Nucleus accumbens (tissue), 56 donors: ENCODE measurements at regions not wholly inside any gene's neighbourhood (a gene's known extent, or its start where the extent isn't known, plus 50 kb on each side); places are given as distances from the start of the nearest gene placed in this dataset.

ENCODE experiments used
- DNase-seq, 56 donors: peaks; one replicate each; lab custom pipeline; 2025; lab: John Stamatoyannopoulos, UW

- no peak for DNase-seq
Observed at GRCh38 chr9:19614294-19614693, 174.5 kb downstream of the SLC24A2 start.

- no peak for DNase-seq
Observed at GRCh38 chr9:19600538-19600937, 188.3 kb downstream of the SLC24A2 start.

DNA sequence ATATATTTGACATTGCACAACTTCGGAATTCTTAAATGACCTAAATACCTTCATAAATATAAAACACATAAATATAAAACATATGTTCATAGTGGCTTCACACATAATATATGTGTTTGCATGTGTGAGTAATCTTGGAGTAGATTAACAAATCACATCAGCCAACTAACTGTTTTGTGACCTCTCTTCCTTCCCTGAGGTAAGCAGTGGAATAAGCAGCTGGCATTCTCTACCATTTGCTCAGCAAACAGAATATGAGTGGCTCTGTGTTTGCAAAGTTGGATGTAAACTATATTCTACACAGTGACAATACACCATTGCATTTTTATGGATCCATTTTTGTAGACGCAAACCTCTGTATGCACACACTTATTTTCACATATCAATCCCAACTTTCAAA is 189.9 kb downstream of the ACER2 start:
- no peak for DNase-seq

GRCh38 chr9:19597176-19597575 is 188.4 kb downstream of the ACER2 start:
- DNase-seq = no peak

DNA sequence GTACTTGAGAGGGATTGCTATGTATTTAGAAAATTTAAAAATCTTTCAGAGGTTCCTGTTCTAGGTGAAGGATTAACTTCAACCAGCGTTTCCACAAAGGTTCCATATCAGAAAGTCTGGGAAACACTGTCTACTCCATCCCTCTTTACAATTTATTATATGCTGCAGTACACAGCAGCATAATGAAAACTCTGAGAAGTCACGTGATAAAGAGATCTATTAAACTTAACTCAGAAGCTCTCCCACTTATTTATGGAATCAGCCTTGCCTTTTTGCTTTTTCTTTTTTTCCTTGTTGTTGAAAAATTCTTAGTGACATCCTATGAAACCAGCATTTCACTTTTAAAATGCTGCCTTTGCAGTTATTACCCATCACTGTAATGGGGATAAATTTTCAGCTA is 186.2 kb downstream of the ACER2 start:
- no peak for DNase-seq

- no peak for DNase-seq
Observed at GRCh38 chr9:19587678-19588077, 178.9 kb downstream of the ACER2 start.

- DNase-seq = no peak
Observed at GRCh38 chr9:19583890-19584289, 175.1 kb downstream of the ACER2 start.

GRCh38 chr9:19577411-19577810 is 168.6 kb downstream of the ACER2 start:
- no peak for DNase-seq

DNA sequence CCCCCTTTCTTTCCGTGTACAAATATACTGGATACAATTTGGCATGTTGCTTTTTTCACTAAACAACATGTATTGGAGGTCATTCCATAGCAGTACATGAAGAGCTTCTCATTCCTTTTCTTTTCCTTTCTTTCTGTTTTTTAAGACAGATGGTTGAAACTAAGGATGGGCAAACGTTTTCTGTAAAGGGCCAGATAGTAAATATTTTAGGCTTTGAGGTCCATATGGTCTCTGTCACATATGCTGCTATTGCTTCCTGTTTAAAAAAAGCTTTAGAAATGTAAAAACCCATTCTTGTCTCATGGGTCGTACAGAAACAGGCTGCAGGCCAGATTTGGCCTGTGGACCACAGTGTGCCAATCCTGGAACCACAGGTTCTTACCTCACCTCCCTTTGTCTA is 160.1 kb downstream of the ACER2 start:
- no peak for DNase-seq

GRCh38 chr9:19564396-19565061 is 155.7 kb downstream of the ACER2 start:
- peak in 5 of 56 donors; percentile 1 to 43 (median 21) for DNase-seq

GRCh38 chr9:19555214-19555613 is 146.4 kb downstream of the ACER2 start:
- no peak for DNase-seq

DNA sequence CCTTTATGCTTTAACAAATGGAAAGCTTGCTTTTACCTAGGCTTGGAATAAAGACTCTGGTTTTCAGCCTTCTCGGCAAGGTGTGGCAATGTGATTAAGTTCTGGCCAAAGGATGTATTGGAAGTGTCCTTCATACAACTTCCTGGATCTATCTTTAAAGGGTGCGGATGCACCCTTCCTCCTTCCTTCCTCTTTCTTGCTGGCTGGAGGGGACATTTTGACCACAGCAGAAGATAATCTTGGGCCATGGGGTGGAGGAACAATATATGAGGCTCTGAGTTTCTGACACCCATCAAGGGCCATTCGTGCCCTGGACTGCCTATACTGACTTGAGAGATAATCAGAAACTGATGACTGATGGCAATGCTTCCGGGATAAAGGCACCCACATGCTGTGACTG is 145.7 kb downstream of the ACER2 start:
- DNase-seq = peak in 2 of 56 donors; percentile 4 to 7

GRCh38 chr9:19553441-19553840 is 144.6 kb downstream of the ACER2 start:
- peak in 1 of 56 donors; percentile 3 for DNase-seq

DNA sequence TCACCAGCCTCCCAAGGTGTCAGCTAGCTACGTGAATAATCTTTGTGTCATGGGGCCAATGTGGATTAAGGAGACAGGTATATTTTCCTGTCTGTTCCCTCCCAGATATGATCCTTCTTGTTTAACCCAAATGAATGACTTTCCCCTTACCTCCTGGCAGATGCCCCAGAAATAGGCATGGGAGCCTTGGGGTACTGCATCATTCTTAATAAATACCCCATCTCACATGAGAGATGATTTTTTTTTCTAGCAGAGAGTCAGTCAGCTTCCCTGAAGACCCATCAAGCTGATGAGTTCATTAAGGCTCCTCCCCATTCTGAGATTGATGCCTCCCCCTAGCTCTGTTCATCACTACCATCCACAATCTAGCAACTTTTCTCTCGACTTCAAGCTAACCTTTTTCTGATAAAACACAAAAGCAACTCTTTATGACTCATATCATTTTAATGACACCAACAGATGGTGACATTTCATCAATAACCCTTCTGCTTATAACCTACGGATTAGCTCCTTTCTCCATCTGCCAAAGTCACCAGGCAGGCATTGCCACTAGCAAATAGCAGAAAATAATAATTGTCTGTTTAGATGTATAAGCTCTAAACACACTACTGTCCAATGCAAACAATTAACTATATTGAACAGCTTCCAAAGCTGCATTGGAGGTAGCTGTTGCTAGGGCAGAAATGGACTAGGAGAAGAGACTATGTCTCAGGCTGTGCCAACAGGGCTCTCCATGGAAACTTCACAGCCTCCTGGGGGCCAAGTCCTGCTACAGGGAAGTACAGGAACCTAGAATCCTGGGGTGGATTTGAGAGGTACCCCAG is 143.7 kb downstream of the ACER2 start:
- DNase-seq = peak in 1 of 56 donors; percentile 3

GRCh38 chr9:19551124-19551929 is 142.5 kb downstream of the ACER2 start:
- peak in 3 of 56 donors; percentile 16 to 20 (median 19) for DNase-seq

DNA sequence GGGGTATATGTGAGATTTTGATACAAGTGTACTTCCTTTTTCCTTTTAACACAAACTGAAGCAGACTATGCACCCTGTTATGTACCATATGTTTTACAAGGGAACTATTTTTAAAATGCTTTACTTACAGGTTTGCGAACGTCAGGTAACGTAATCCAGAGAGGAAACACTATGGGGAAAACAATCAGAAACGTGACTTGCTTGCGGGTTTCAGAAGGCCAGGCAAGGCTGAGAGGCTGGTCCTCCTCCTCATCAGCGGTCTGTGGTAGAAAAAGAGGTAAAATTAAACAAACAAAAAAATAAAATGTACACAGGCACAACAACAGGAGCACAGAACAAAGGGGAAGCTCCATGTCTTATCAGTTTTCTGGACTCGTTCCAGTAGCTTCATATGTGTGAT is 141.2 kb downstream of the ACER2 start:
- no peak for DNase-seq

GRCh38 chr9:19533373-19533772 is 124.6 kb downstream of the ACER2 start:
- DNase-seq = no peak

DNA sequence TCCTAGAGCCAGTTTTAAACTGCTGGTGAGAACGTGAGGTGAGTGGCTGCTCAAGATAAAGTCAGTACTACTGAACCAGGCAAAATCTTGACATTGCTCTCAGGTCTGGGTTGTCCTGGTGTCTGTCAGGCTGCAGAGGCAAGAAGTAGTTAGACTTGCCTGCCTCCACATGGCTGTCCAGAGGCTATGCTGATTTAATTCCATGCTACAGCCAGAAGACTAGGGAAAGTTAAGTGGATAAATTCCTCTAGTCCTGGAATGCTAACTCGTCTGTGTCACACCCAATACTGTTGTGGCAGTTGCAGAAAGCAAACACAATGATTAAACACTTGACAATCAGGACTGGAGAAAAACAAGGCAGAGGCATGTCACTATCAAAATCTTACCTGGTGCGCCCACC is 118.9 kb downstream of the ACER2 start:
- no peak for DNase-seq

- no peak for DNase-seq
Observed at GRCh38 chr9:19522558-19522957, 113.7 kb downstream of the ACER2 start.

GRCh38 chr9:19521205-19521604 is 112.4 kb downstream of the ACER2 start:
- no peak for DNase-seq
